Astrocyte (in vitro differentiated cells and primary cell): ENCODE measurements at regions not wholly inside any gene's neighbourhood (a gene's known extent, or its start where the extent isn't known, plus 50 kb on each side); places are given as distances from the start of the nearest gene placed in this dataset.

ENCODE experiments used
- CTCF ChIP-seq: IDR thresholded peaks from 2 replicates; pipeline ENCODE4 v1.5.1; 2011; ENCODE audit warnings: low read depth, mild to moderate bottlenecking, inconsistent platforms, low read length, moderate library complexity; ENCODE audit not compliant: insufficient read depth
- EZH2 ChIP-seq: IDR thresholded peaks from 2 replicates; pipeline ENCODE4 v1.6.1; 2012; ENCODE audit warnings: mild to moderate bottlenecking, low read length, inconsistent platforms; ENCODE audit not compliant: insufficient read depth

DNA sequence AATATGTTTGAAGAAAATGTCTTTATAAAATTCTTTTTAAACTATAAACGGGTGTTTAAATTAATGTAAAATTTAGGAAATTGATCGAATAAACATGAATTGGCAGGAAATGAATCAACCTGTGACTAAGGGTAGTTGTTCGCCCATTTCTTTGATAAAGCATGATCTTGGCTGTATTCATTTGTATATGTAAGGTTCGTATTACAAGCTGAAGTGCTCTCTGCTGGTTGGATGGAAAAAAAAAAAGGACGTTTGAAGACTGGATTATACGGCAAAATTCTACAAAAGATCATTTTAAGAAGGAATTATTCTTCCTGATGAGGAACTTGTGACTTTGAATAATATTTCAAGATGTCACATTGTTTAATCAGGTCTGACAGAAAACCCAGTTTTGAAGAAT, 185.4 kb upstream of the ANK3 start:
- TF ChIP-seq CTCF: no peak
- no peak for TF ChIP-seq EZH2
